T-helper 17 cell (primary cell): ENCODE measurements at regions not wholly inside any gene's neighbourhood (a gene's known extent, or its start where the extent isn't known, plus 50 kb on each side); places are given as distances from the start of the nearest gene placed in this dataset.

ENCODE experiments used
- ATAC-seq: fragments of 150-1000 bp; cut with Tn5 transposase; 2 replicates; pipeline ENCODE4 v1.10.0; 2021; ENCODE audit warnings: mild to moderate bottlenecking, moderate library complexity
- DNase-seq, 3 donors: peaks; one replicate each; pipeline versions ENCODE4 v3.0.0 to v3.0.0-alpha.2; 2020 to 2021
- H3K9me3 ChIP-seq: one replicate; pipeline ENCODE4 v1.7.0; 2013; ENCODE audit warnings: low read length, mild to moderate bottlenecking; ENCODE audit not compliant: control insufficient read depth, poor library complexity, severe bottlenecking
- H3K27ac Mint-ChIP-seq: one replicate; pipeline ENCODE4 v1.8.0; 2022; ENCODE audit warnings: mild to moderate bottlenecking, moderate library complexity, mixed read lengths
- H3K27me3 Mint-ChIP-seq: one replicate; pipeline ENCODE4 v1.8.0; 2022; ENCODE audit warnings: mixed read lengths
- H3K36me3 Mint-ChIP-seq: one replicate; pipeline ENCODE4 v1.8.0; 2022; ENCODE audit warnings: low read depth, mixed read lengths
- H3K4me1 Mint-ChIP-seq: one replicate; pipeline ENCODE4 v1.8.0; 2022; ENCODE audit warnings: mild to moderate bottlenecking, mixed read lengths
- H3K4me3 Mint-ChIP-seq: one replicate; pipeline ENCODE4 v1.8.0; 2022; ENCODE audit warnings: mild to moderate bottlenecking, moderate library complexity, mixed read lengths

GRCh38 chr2:59693231-59693959 lies 860.1 kb downstream of the BCL11A start:
- H3K27ac Mint-ChIP-seq, result no peak overlapping the region
- no peak for DNase-seq
- no peaks in the 10 kb centered on the region for H3K27me3 Mint-ChIP-seq
- H3K4me3 Mint-ChIP-seq, result no peak overlapping the region
- H3K9me3 ChIP-seq, result no peaks in the 10 kb centered on the region
- no peaks in the 10 kb centered on the region for H3K4me1 Mint-ChIP-seq
- no peaks in the 10 kb centered on the region for H3K36me3 Mint-ChIP-seq
- ATAC-seq, result no peak

- Mint-ChIP-seq H3K36me3 (no peaks in the 10 kb centered on the region), H3K4me3 (no peak overlapping the region), H3K27ac (no peak overlapping the region), H3K27me3 (no peaks in the 10 kb centered on the region), H3K4me1 (no peaks in the 10 kb centered on the region)
- H3K9me3 ChIP-seq, result no peaks in the 10 kb centered on the region
- ATAC-seq, result no peak
- no peak for DNase-seq
Measured at GRCh38 chr2:59691518-59692190, 861.8 kb downstream of the BCL11A start.

- DNase-seq, result no peak
- H3K27me3 Mint-ChIP-seq, result no peaks in the 10 kb centered on the region
- no peaks in the 10 kb centered on the region for H3K9me3 ChIP-seq
- H3K4me3 Mint-ChIP-seq, result no peak overlapping the region
- H3K27ac Mint-ChIP-seq, result no peak overlapping the region
- H3K36me3 Mint-ChIP-seq, result no peaks in the 10 kb centered on the region
- ATAC-seq, result no peak
- H3K4me1 Mint-ChIP-seq, result no peaks in the 10 kb centered on the region
Measured at GRCh38 chr2:59690849-59691248, 862.6 kb downstream of the BCL11A start.

GRCh38 chr2:59684771-59685166 lies 868.7 kb downstream of the BCL11A start:
- Mint-ChIP-seq H3K27ac (no peak overlapping the region), H3K4me3 (no peak overlapping the region), H3K27me3 (no peaks in the 10 kb centered on the region), H3K4me1 (no peaks in the 10 kb centered on the region), H3K36me3 (no peaks in the 10 kb centered on the region)
- ATAC-seq, result no peak
- no peaks in the 10 kb centered on the region for H3K9me3 ChIP-seq
- no peak for DNase-seq

GRCh38 chr2:59684116-59684770 lies 869.2 kb downstream of the BCL11A start:
- Mint-ChIP-seq H3K4me1 (no peaks in the 10 kb centered on the region), H3K27me3 (no peaks in the 10 kb centered on the region), H3K4me3 (no peak overlapping the region), H3K27ac (no peak overlapping the region), H3K36me3 (no peaks in the 10 kb centered on the region)
- ATAC-seq, result no peak
- DNase-seq, result no peak
- H3K9me3 ChIP-seq, result no peaks in the 10 kb centered on the region

GRCh38 chr2:59680863-59681262 lies 872.6 kb downstream of the BCL11A start:
- no peaks in the 10 kb centered on the region for H3K9me3 ChIP-seq
- no peak overlapping the region for H3K27ac Mint-ChIP-seq
- no peaks in the 10 kb centered on the region for H3K4me1 Mint-ChIP-seq
- no peak for ATAC-seq
- no peak overlapping the region for H3K4me3 Mint-ChIP-seq
- DNase-seq, result no peak
- no peaks in the 10 kb centered on the region for H3K36me3 Mint-ChIP-seq
- H3K27me3 Mint-ChIP-seq, result no peaks in the 10 kb centered on the region

GRCh38 chr2:59677158-59677557 lies 876.3 kb downstream of the BCL11A start:
- ATAC-seq, result no peak
- Mint-ChIP-seq H3K27ac (no peak overlapping the region), H3K4me1 (no peaks in the 10 kb centered on the region), H3K27me3 (no peaks in the 10 kb centered on the region), H3K4me3 (no peak overlapping the region), H3K36me3 (no peaks in the 10 kb centered on the region)
- no peak for DNase-seq
- no peaks in the 10 kb centered on the region for H3K9me3 ChIP-seq

GRCh38 chr2:59674100-59674499 lies 879.4 kb downstream of the BCL11A start:
- ATAC-seq, result no peak
- no peaks in the 10 kb centered on the region for H3K9me3 ChIP-seq
- no peaks in the 10 kb centered on the region for H3K4me1 Mint-ChIP-seq
- no peak for DNase-seq
- no peaks in the 10 kb centered on the region for H3K36me3 Mint-ChIP-seq
- H3K27ac Mint-ChIP-seq, result no peak overlapping the region
- H3K4me3 Mint-ChIP-seq, result no peak overlapping the region
- H3K27me3 Mint-ChIP-seq, result no peaks in the 10 kb centered on the region

GRCh38 chr2:59665021-59665420 lies 888.4 kb downstream of the BCL11A start:
- Mint-ChIP-seq H3K36me3 (no peaks in the 10 kb centered on the region), H3K4me3 (no peak overlapping the region), H3K27me3 (no peaks in the 10 kb centered on the region), H3K4me1 (no peaks in the 10 kb centered on the region), H3K27ac (no peak overlapping the region)
- H3K9me3 ChIP-seq, result no peaks in the 10 kb centered on the region
- DNase-seq, result no peak
- ATAC-seq, result no peak

- Mint-ChIP-seq H3K27ac (no peak overlapping the region), H3K4me3 (no peak overlapping the region), H3K4me1 (no peaks in the 10 kb centered on the region), H3K27me3 (no peaks in the 10 kb centered on the region), H3K36me3 (no peaks in the 10 kb centered on the region)
- no peaks in the 10 kb centered on the region for H3K9me3 ChIP-seq
- DNase-seq (no peak), ATAC-seq (no peak)
Measured at GRCh38 chr2:59662127-59662861, 891.2 kb downstream of the BCL11A start.

- no peak for ATAC-seq
- Mint-ChIP-seq H3K27ac (no peak overlapping the region), H3K27me3 (no peaks in the 10 kb centered on the region), H3K36me3 (no peaks in the 10 kb centered on the region), H3K4me1 (no peaks in the 10 kb centered on the region), H3K4me3 (no peak overlapping the region)
- H3K9me3 ChIP-seq, result no peaks in the 10 kb centered on the region
- DNase-seq, result no peak
Measured at GRCh38 chr2:59660262-59660661, 893.2 kb downstream of the BCL11A start.

GRCh38 chr2:59658906-59659635 lies 894.4 kb downstream of the BCL11A start:
- H3K4me1 Mint-ChIP-seq, result no peaks in the 10 kb centered on the region
- no peak overlapping the region for H3K4me3 Mint-ChIP-seq
- ATAC-seq (no peak), DNase-seq (no peak)
- no peaks in the 10 kb centered on the region for H3K27me3 Mint-ChIP-seq
- H3K9me3 ChIP-seq, result no peaks in the 10 kb centered on the region
- no peaks in the 10 kb centered on the region for H3K36me3 Mint-ChIP-seq
- H3K27ac Mint-ChIP-seq, result no peak overlapping the region

GRCh38 chr2:59655809-59656208 lies 897.6 kb downstream of the BCL11A start:
- no peaks in the 10 kb centered on the region for H3K36me3 Mint-ChIP-seq
- DNase-seq, result no peak
- H3K27me3 Mint-ChIP-seq, result no peaks in the 10 kb centered on the region
- no peaks in the 10 kb centered on the region for H3K4me1 Mint-ChIP-seq
- H3K9me3 ChIP-seq, result no peaks in the 10 kb centered on the region
- ATAC-seq, result no peak
- H3K27ac Mint-ChIP-seq, result no peak overlapping the region
- H3K4me3 Mint-ChIP-seq, result no peak overlapping the region
